RWPE1 (cell line): ENCODE measurements at regions not wholly inside any gene's neighbourhood (a gene's known extent, or its start where the extent isn't known, plus 50 kb on each side); places are given as distances from the start of the nearest gene placed in this dataset.

ENCODE experiments used
- CTCF ChIA-PET: fragments of 350-600 bp; sonication (Branson Sonifier 250); formaldehyde crosslinking; extraction: SDS; loops from one replicate; lab custom pipeline; 2021; lab: Yijun Ruan, JAX
- POLR2A ChIA-PET: fragments of 400-600 bp; formaldehyde crosslinking; extraction: SDS; loops from one replicate; lab custom pipeline; 2020; ENCODE audit warnings: antibody characterized with exemption; ENCODE audit not compliant: low non-redundant PET; lab: Yijun Ruan, JAX
- DNase-seq: peaks from one replicate; pipeline ENCODE4 v3.0.0; 2012; ENCODE audit warnings: low spot score
- H3K27ac ChIP-seq: fragments of 450-650 bp; 2 replicates; pipeline ENCODE4 v1.5.1; 2017
- CTCF ChIP-seq: fragments of 450-650 bp; conservative IDR thresholded peaks from 2 replicates; pipeline ENCODE4 v1.5.1; 2017; ENCODE audit warnings: low read depth, mild to moderate bottlenecking

- ChIA-PET CTCF (interaction anchor here (1.1 kb wide), 1 partner anchor 31 kb away, joined by 3 read pairs; no protein-coding TSS in a partner anchor), POLR2A (no interaction called here)
- H3K27ac ChIP-seq = no peak overlapping the region
- no peak for TF ChIP-seq CTCF
- no peak for DNase-seq
Measured at GRCh38 chr13:60261432-60262351, 98.0 kb upstream of the DIAPH3 start.

GRCh38 chr13:60265566-60265965, 101.8 kb upstream of the DIAPH3 start:
- H3K27ac ChIP-seq = no peak overlapping the region
- ChIA-PET CTCF (interaction anchor here (0.6 kb wide), 1 partner anchor 21 kb away, joined by 3 read pairs; no protein-coding TSS in a partner anchor), POLR2A (no interaction called here)
- TF ChIP-seq CTCF = no peak
- no peak for DNase-seq

- no peak overlapping the region for H3K27ac ChIP-seq
- CTCF ChIA-PET = no interaction called here
- POLR2A ChIA-PET = no interaction called here
- DNase-seq = no peak
- TF ChIP-seq CTCF = no peak
Measured at GRCh38 chr13:60267498-60268202, 103.9 kb upstream of the DIAPH3 start.

GRCh38 chr13:60268203-60268555, 104.5 kb upstream of the DIAPH3 start:
- ChIA-PET CTCF (no interaction called here), POLR2A (no interaction called here)
- no peak for DNase-seq
- H3K27ac ChIP-seq = no peak overlapping the region
- TF ChIP-seq CTCF = no peak

GRCh38 chr13:60273971-60274527, 110.3 kb upstream of the DIAPH3 start:
- POLR2A ChIA-PET = no interaction called here
- no peak for DNase-seq
- CTCF ChIA-PET = no interaction called here
- no peak for TF ChIP-seq CTCF
- no peak overlapping the region for H3K27ac ChIP-seq

- TF ChIP-seq CTCF = no peak
- no peak for DNase-seq
- ChIA-PET CTCF (no interaction called here), POLR2A (no interaction called here)
- no peak overlapping the region for H3K27ac ChIP-seq
Measured at GRCh38 chr13:60274655-60275054, 110.9 kb upstream of the DIAPH3 start.
